A549 (cell line): ENCODE measurements at regions not wholly inside any gene's neighbourhood (a gene's known extent, or its start where the extent isn't known, plus 50 kb on each side); places are given as distances from the start of the nearest gene placed in this dataset.

Experiments used
- CTCF ChIP-seq: fragments of >200 bp; sonication (Bioruptor Twin); formaldehyde crosslinking; IDR thresholded peaks from 3 replicates; pipeline ENCODE4 v1.5.1; 2016
- KDM1A ChIP-seq: fragments of 200-600 bp; sonication (generic); IDR thresholded peaks from 2 replicates; pipeline ENCODE4 v1.6.1; 2016; ENCODE audit warnings: low read depth, mild to moderate bottlenecking
- POLR2A ChIP-seq: IDR thresholded peaks from 2 replicates; pipeline ENCODE4 v1.6.1; 2012; ENCODE audit warnings: mild to moderate bottlenecking, low read length
- SREBF2 ChIP-seq: fragments of 450-650 bp; IDR thresholded peaks from 2 replicates; pipeline ENCODE4 v1.6.1; 2014; ENCODE audit warnings: mild to moderate bottlenecking, moderate library complexity

- TF ChIP-seq CTCF = no peak
- no peak for TF ChIP-seq KDM1A
- TF ChIP-seq POLR2A = no peak
- no peak for TF ChIP-seq SREBF2
Measured at GRCh38 chr2:183608747-183609146, 484.5 kb downstream of the NUP35 start.
